HepG2 (cell line): ENCODE measurements at regions not wholly inside any gene's neighbourhood (a gene's known extent, or its start where the extent isn't known, plus 50 kb on each side); places are given as distances from the start of the nearest gene placed in this dataset.

Experiments used
- ATAC-seq: fragments of 200-7000 bp; cut with Tn5 transposase; 3 replicates; pipeline ENCODE4 v1.9.1; 2020; ENCODE audit warnings: mild to moderate bottlenecking, moderate library complexity
- BruUV-seq: library from RNA; stranded (reverse); fragments of 400-500 nt; replicated peaks from 2 replicates; lab custom pipeline; 2021; lab: Mats Ljungman, UMichigan
- CTCF ChIA-PET: fragments of 300-600 bp; formaldehyde crosslinking; extraction: SDS; loops from one replicate; lab custom pipeline; 2021; ENCODE audit warnings: low total read pairs, inconsistent platforms, low intra/inter-chr PET ratio; lab: Yijun Ruan, JAX
- POLR2A ChIA-PET: fragments of 350-600 bp; sonication (Branson Sonifier 250); formaldehyde crosslinking; loops from one replicate; lab custom pipeline; 2020; ENCODE audit warnings: antibody characterized with exemption, inconsistent platforms; lab: Yijun Ruan, JAX
- DNase-seq: peaks from one replicate; pipeline ENCODE4 v3.0.0-alpha.2; 2015; ENCODE audit warnings: low spot score
- FAIRE-seq: peaks from 3 replicates; lab custom pipeline; 2011; peaks lifted over from hg19 to GRCh38; lab: Jason Lieb, UNC
- H2AFZ ChIP-seq: one replicate; pipeline ENCODE4 v1.6.1; 2011; ENCODE audit warnings: low read length, inconsistent platforms
- H3K27ac ChIP-seq: fragments of 300-600 bp; 3 replicates; pipeline ENCODE4 v1.8.0; 2011; ENCODE audit warnings: mixed run types, mild to moderate bottlenecking, mixed read lengths, low read length, inconsistent platforms; ENCODE audit not compliant: insufficient read depth; ENCODE audit errors: extremely low read length
- H3K27me3 ChIP-seq, 2 experiments: fragments of 200-600 bp in 1 of 2; 2 replicates in 1 of 2; 3 replicates in 1 of 2; pipeline versions ENCODE4 v1.6.0 to v1.8.0; 2011; ENCODE audit warnings: low read length in 2 of 2, mild to moderate bottlenecking in 2 of 2, moderate library complexity in 2 of 2, inconsistent platforms in 1 of 2; ENCODE audit not compliant: insufficient read depth in 2 of 2, control insufficient read depth in 1 of 2
- H3K36me3 ChIP-seq, 2 experiments: fragments of 200-600 bp in 1 of 2; replicated peaks in 1 of 2; 2 replicates in 1 of 2; 3 replicates in 1 of 2; pipeline versions ENCODE4 v1.5.1 to v1.8.0; 2011; ENCODE audit warnings: low read length in 2 of 2, inconsistent platforms in 1 of 2; ENCODE audit not compliant: insufficient read depth in 2 of 2, control insufficient read depth in 1 of 2
- H3K4me1 ChIP-seq: 2 replicates; pipeline ENCODE4 v1.5.1; 2012; ENCODE audit warnings: low read length, inconsistent platforms; ENCODE audit not compliant: insufficient read depth
- H3K4me2 ChIP-seq: 2 replicates; pipeline ENCODE4 v1.6.0; 2011; ENCODE audit warnings: low read depth, low read length, inconsistent platforms
- H3K4me3 ChIP-seq, 3 experiments: fragments of 200-600 bp in 1 of 3; sonication (generic), shearing (Covaris generic) in 1 of 3; replicated peaks in 1 of 3; 2 replicates each; pipeline ENCODE4 v1.5.1; 2011 to 2016; ENCODE audit warnings: low read length in 3 of 3, inconsistent platforms in 2 of 3, low read depth in 2 of 3, mild to moderate bottlenecking in 2 of 3, control low read depth in 1 of 3, mixed read lengths in 1 of 3; ENCODE audit not compliant: insufficient read depth in 1 of 3
- H3K79me2 ChIP-seq: one replicate; pipeline ENCODE4 v1.6.1; 2011; ENCODE audit warnings: low read length, inconsistent platforms; ENCODE audit not compliant: insufficient read depth
- H3K9ac ChIP-seq: 2 replicates; pipeline ENCODE4 v1.6.0; 2011; ENCODE audit warnings: mild to moderate bottlenecking, low read depth, low read length, inconsistent platforms; ENCODE audit not compliant: insufficient read depth
- H3K9me3 ChIP-seq: 2 replicates; pipeline ENCODE4 v1.5.1; 2012; ENCODE audit warnings: mild to moderate bottlenecking, low read length
- H4K20me1 ChIP-seq: 2 replicates; pipeline ENCODE4 v1.6.0; 2011; ENCODE audit warnings: inconsistent platforms, mild to moderate bottlenecking, low read length, moderate library complexity; ENCODE audit not compliant: insufficient read depth
- CAMTA2 ChIP-seq: sonication (generic); formaldehyde crosslinking; IDR thresholded peaks from 2 replicates; pipeline ENCODE4 v1.4.0; 2020; ENCODE audit warnings: mild to moderate bottlenecking, missing genetic modification reagents, borderline replicate concordance
- HNRNPLL ChIP-seq: fragments of 200-400 bp; formaldehyde crosslinking; IDR thresholded peaks from 2 replicates; pipeline ENCODE4 v1.6.1; 2017; ENCODE audit warnings: mild to moderate bottlenecking, low read depth, low read length; ENCODE audit not compliant: poor library complexity, severe bottlenecking
- IRF2 ChIP-seq: IDR thresholded peaks from 2 replicates; pipeline ENCODE4 v1.6.1; 2018; ENCODE audit warnings: missing genetic modification reagents, missing compliant biosample characterization
- KLF6 ChIP-seq: IDR thresholded peaks from 2 replicates; pipeline ENCODE4 v1.8.0; 2016; ENCODE audit warnings: missing biosample characterization, missing genetic modification reagents
- MAF1 ChIP-seq: sonication (generic); formaldehyde crosslinking; IDR thresholded peaks from 2 replicates; pipeline ENCODE4 v1.5.0; 2020; ENCODE audit warnings: missing genetic modification reagents, borderline replicate concordance
- MAZ ChIP-seq, 2 experiments: sonication (generic) in 1 of 2; formaldehyde crosslinking in 1 of 2; IDR thresholded peaks; 2 replicates each; pipeline versions ENCODE4 v1.5.0 to v1.6.1; 2012 to 2020; ENCODE audit warnings: low read depth in 2 of 2, mild to moderate bottlenecking in 2 of 2, borderline replicate concordance in 1 of 2, improper control_type of control experiment in 1 of 2, low read length in 1 of 2, missing genetic modification reagents in 1 of 2, moderate library complexity in 1 of 2
- MTA3 ChIP-seq: sonication (generic); formaldehyde crosslinking; IDR thresholded peaks from 2 replicates; pipeline ENCODE4 v1.4.0; 2020; ENCODE audit warnings: missing genetic modification reagents
- MXI1 ChIP-seq: IDR thresholded peaks from 3 replicates; pipeline ENCODE4 v1.6.1; 2012; ENCODE audit warnings: low read depth, low read length, inconsistent platforms, borderline replicate concordance
- REL ChIP-seq: sonication (generic); formaldehyde crosslinking; conservative IDR thresholded peaks from 2 replicates; pipeline ENCODE4 v1.8.0; 2022; ENCODE audit warnings: mild to moderate bottlenecking, missing genetic modification reagents, moderate library complexity
- TBX3 ChIP-seq: fragments of 450-650 bp; IDR thresholded peaks from 2 replicates; pipeline ENCODE4 v1.6.1; 2017; ENCODE audit warnings: antibody characterized with exemption, mild to moderate bottlenecking, inconsistent platforms, borderline replicate concordance
- TEAD3 ChIP-seq: optimal IDR thresholded peaks from 2 replicates; pipeline ENCODE3; 2016; ENCODE audit warnings: borderline replicate concordance
- ZNF75D ChIP-seq: sonication (generic); formaldehyde crosslinking; IDR thresholded peaks from 2 replicates; pipeline ENCODE4 v1.8.1; 2023; ENCODE audit warnings: missing genetic modification reagents, mild to moderate bottlenecking, borderline replicate concordance
- ZNF768 ChIP-seq: sonication (generic); formaldehyde crosslinking; IDR thresholded peaks from 2 replicates; pipeline ENCODE4 v1.4.0; 2020; ENCODE audit warnings: missing genetic modification reagents
- ZNF772 ChIP-seq: sonication (generic); formaldehyde crosslinking; IDR thresholded peaks from 2 replicates; pipeline ENCODE4 v1.5.0; 2020; ENCODE audit warnings: mild to moderate bottlenecking, missing genetic modification reagents
- ZNF841 ChIP-seq: sonication (generic); formaldehyde crosslinking; IDR thresholded peaks from 2 replicates; pipeline ENCODE4 v1.8.1; 2023; ENCODE audit warnings: missing genetic modification reagents, borderline replicate concordance
- WGBS: methylation state at CpG from one replicate; pipeline ENCODE4 v1.1.6; 2017; ENCODE audit warnings: low lambda C conversion rate; 5-methylcytosine and 5-hydroxymethylcytosine counted together
- in situ Hi-C: cut with HindIII; loops from 2 replicates; pipeline ENCODE4 v1.10.0; 2017; ENCODE audit warnings: low pct_unique_long_range_greater_than_20kb; ENCODE audit not compliant: extremely low pct_ligation_motif_present
- intact Hi-C: fragments of 100-400 bp; cut with micrococcal nuclease; formaldehyde crosslinking; loops from one replicate; pipeline ENCODE4 v1.10.0; 2022; ENCODE audit not compliant: unreplicated experiment
- TF ChIP-seq, protein P1 (sequence below): sonication (generic); formaldehyde crosslinking; conservative IDR thresholded peaks from 2 replicates; pipeline ENCODE4 v1.4.0; 2020; ENCODE audit warnings: missing genetic modification reagents
- TF ChIP-seq, protein P2 (sequence below): sonication (generic); formaldehyde crosslinking; IDR thresholded peaks from 2 replicates; pipeline ENCODE4 v1.4.0; 2020; ENCODE audit warnings: missing genetic modification reagents

DNA sequence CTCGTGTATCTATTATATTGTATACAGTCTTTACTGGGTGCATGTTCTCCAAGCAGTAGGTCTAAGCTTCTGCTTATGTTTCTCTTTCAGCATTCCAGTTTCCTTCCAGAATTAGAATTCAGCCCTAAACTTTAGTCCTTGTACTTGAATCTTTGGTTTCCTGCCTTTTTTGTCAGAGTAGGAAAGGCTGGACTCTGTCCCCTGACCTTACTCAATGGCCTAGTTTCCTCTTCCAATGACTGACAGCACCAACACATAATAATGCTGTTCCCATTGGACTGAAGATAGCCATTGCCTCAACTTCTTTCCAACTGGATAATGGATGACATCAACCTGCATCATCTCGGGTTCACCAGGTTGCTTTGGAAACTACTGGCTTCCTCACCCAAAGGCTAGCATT is 217.0 kb downstream of the FIGN start:
- no peaks in the 10 kb centered on the region for H3K27me3 ChIP-seq
- no peaks in the 10 kb centered on the region for H3K4me1 ChIP-seq
- FAIRE-seq (no peak), DNase-seq (no peak), ATAC-seq (no peak)
- 16% methylated on average over 2 of the region's 2 CpGs for WGBS
- H3K4me2 ChIP-seq, result no peak overlapping the region
- in situ Hi-C loops, result no loop called here
- H3K9me3 ChIP-seq, result no peaks in the 10 kb centered on the region
- CTCF ChIA-PET, result no interaction called here
- no TSS peak for BruUV-seq
- POLR2A ChIA-PET, result no interaction called here
- H3K79me2 ChIP-seq, result no peaks in the 10 kb centered on the region
- no peak overlapping the region for H3K9ac ChIP-seq
- TF ChIP-seq MAF1 (no peak), MAZ (IDR thresholded peaks at IDR 0.05; ENCODE audit: borderline replicate concordance, low read depth, low read length) (no peak), MAZ (CRISPR knock-in tag; IDR thresholded peaks at IDR 0.05; ENCODE audit: low read depth) (no peak), ZNF841 (no peak), HNRNPLL (no peak), REL (CRISPR knock-in tag) (no peak), ZNF772 (CRISPR knock-in tag) (no peak), MXI1 (no peak), ZNF75D (CRISPR knock-in tag) (no peak), IRF2 (CRISPR knock-in tag) (no peak), TBX3 (no peak), ZNF768 (CRISPR knock-in tag) (no peak), KLF6 (CRISPR knock-in tag) (no peak), CAMTA2 (CRISPR knock-in tag) (no peak), MTA3 (CRISPR knock-in tag) (no peak), TEAD3 (CRISPR knock-in tag) (no peak)
- TF ChIP-seq, protein P1, sequence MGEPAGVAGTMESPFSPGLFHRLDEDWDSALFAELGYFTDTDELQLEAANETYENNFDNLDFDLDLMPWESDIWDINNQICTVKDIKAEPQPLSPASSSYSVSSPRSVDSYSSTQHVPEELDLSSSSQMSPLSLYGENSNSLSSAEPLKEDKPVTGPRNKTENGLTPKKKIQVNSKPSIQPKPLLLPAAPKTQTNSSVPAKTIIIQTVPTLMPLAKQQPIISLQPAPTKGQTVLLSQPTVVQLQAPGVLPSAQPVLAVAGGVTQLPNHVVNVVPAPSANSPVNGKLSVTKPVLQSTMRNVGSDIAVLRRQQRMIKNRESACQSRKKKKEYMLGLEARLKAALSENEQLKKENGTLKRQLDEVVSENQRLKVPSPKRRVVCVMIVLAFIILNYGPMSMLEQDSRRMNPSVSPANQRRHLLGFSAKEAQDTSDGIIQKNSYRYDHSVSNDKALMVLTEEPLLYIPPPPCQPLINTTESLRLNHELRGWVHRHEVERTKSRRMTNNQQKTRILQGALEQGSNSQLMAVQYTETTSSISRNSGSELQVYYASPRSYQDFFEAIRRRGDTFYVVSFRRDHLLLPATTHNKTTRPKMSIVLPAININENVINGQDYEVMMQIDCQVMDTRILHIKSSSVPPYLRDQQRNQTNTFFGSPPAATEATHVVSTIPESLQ (CRISPR knock-in tag), result no peak
- TF ChIP-seq, protein P2, sequence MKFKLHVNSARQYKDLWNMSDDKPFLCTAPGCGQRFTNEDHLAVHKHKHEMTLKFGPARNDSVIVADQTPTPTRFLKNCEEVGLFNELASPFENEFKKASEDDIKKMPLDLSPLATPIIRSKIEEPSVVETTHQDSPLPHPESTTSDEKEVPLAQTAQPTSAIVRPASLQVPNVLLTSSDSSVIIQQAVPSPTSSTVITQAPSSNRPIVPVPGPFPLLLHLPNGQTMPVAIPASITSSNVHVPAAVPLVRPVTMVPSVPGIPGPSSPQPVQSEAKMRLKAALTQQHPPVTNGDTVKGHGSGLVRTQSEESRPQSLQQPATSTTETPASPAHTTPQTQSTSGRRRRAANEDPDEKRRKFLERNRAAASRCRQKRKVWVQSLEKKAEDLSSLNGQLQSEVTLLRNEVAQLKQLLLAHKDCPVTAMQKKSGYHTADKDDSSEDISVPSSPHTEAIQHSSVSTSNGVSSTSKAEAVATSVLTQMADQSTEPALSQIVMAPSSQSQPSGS (CRISPR knock-in tag), result no peak
- H3K36me3 ChIP-seq, result no peaks in the 10 kb centered on the region
- no peak overlapping the region for H2AFZ ChIP-seq
- no peaks in the 10 kb centered on the region for H4K20me1 ChIP-seq
- H3K27ac ChIP-seq, result no peak overlapping the region
- intact Hi-C loops, result no loop called here
- H3K4me3 ChIP-seq, result no peak overlapping the region
